Activated T-helper 1 cell treated with Interleukin-2 at 50 U/mL for 16 hours (primary cell): ENCODE measurements at regions not wholly inside any gene's neighbourhood (a gene's known extent, or its start where the extent isn't known, plus 50 kb on each side); places are given as distances from the start of the nearest gene placed in this dataset.
"Not testable (repeated sequence)": the region's sequence is repeated elsewhere in the genome, so short reads cannot be mapped to it uniquely, and the experiment has no call there.

Experiments
- DNase-seq: peaks from one replicate; pipeline ENCODE4 v3.0.0-alpha.2; 2020; ENCODE audit warnings: low read depth

DNA sequence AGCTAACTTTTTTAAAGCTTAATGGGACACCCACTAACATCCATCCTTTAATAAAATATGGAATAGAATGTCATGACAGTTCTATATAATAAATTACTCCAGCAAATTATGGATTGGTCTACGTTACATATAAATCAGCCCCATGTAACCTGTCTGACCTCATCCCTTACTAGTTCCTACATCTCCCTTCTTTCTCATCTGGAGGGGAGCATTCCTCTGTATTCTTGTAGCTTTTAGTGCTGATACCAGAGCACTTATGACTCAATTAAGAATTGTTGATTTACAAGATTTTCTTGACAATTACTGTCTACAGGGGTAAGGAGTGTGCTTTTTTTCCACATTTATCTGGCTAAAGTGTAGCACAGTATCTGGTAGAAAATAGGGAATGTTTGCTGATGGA lies 523.7 kb downstream of the FAM181B start:
- DNase-seq, result no peak

DNA sequence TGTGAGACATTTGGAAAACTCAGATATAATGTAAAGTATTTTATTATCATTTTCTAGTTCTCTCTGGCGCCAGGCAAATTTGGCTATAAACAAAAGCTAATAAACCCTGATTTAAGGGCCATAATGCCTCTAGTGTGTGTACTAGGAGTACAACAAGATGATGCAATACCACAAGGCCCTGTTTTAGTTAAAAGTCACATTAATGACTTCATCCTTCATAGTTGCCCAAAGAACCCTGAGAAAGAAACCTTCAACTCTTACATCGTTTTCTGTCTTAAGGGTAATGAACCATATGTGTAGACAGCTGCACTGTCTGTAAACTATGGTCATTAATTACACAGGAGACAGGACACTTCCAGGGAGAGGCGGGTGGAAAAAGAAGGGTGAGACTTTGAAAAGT lies 538.4 kb downstream of the FAM181B start:
- DNase-seq, result no peak

DNA sequence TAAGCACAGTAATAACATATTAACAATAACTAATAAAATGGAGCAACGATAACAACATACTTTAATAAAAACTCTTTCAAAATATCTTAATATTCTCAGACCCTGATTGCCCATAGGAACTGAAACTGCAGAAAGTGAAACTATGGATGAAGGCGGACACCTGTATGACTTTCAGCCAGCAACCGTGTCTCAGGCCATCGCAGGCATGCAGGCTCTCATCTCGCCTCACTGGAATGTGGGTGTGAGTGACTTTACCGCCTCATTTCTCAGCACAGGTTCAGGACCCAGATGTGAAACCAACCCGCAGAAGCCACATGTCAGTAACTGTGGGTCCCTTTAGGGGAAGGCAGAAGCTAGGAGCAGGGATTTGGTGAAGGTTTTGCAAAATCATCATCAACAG lies 539.1 kb downstream of the FAM181B start:
- DNase-seq, result no peak

DNA sequence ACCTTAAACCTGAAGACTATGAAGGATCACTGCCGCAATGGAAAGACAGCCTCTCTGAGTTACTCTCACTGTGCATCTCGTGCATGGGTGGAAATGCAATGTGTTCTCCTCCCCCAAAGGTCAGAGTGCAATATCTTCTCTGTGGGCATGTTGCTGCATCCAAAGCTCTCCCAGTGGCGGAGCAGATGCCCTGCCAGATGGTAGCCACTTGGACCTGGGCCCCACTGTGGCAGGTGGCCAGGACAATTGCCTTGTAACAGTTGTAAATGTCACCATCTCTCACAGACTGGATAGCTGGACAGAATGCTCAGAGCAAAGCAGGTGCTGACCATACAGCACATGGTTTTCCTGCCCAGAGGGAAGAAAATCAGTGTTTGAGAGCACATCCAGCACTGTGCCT lies 542.0 kb downstream of the FAM181B start:
- no peak for DNase-seq

DNA sequence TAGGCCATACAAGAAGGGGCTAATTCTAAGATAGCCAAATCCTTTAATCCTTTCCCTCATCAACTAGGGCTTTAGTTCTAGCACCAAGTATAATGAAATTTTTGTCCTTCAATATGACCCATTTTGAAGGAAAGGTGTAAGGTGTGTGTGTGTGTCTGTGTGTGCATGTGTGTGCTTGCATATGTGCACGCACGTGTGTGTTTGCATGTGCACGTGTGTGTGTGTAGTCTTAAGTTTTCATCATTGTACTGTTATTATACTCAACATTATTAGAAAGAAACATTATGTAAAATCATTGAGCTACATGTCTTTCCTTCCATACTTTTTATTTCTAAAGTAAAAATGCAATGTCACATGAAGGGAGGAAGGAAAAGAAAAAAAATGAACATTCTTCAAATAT lies 547.7 kb downstream of the FAM181B start:
- no peak for DNase-seq

DNA sequence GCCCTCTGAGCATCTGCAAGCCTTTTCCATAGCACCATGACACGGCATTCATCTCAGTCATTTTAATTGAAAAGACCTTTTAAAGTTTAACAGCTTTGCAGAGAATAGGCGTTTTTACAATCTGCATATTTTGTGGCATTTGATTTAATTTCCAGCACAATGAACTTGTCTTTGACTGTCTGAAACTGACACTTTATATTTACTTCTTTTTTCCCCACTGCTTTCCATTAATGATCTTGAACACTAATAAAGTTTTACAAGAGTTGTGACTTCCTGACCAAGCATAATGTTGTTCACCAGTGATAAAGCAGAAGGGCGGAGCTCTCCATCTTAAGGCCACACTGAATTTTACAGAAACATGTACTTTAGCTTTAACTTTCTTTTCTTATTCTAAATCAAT lies 548.7 kb downstream of the FAM181B start:
- no peak for DNase-seq

DNA sequence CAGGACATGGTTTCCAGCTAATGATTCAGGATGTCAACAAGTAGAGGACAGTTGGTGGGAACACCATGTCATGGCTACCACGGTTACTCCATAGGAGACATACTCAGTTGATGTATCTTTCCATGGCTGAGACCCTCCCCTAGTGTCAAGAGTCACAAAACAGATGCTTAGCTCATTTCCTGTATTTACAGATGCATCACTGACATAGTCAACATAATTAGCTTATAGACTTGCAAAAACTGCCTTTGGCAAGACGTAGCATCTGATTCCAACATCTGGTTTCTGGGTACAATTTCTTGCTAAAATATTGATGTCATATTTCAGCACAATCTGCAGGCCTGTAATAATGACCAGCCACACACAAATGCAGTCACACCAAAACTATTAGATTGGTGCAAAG lies 550.3 kb downstream of the FAM181B start:
- no peak for DNase-seq

DNA sequence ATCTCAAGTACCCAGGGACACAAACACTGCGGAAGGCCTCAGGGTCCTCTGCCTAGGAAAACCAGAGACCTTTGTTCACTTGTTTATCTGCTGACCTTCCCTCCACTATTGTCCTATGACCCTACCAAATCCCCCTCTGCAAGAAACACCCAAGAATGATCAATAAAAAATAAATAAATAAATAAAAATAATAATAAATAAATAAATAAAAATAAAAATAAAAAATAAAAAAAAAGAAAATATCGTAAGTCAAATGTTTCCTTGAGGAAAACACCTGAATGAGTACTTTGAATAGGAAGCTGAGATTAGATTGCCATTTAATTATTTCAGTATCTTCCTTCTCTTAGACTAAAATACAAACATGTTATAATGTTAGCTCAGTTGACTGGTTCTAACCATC lies 551.0 kb downstream of the FAM181B start:
- DNase-seq, result not testable (repeated sequence)

DNA sequence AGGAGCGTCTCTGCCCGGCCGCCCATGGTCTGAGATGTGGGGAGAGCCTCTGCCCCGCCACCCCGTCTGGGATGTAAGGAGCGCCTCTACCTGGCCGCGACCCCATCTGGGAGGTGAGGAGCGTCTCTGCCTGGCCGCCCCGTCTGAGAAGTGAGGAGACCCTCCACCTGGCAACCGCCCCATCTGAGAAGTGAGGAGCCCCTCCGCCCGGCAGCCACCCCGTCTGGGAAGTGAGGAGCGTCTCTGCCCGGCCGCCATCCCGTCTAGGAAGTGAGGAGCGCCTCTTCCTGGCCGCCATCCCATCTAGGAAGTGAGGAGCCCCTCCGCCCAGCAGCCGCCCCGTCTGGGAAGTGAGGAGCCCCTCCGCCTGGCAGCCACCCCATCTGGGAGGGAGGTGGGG lies 551.9 kb downstream of the FAM181B start:
- not testable (repeated sequence) for DNase-seq

DNA sequence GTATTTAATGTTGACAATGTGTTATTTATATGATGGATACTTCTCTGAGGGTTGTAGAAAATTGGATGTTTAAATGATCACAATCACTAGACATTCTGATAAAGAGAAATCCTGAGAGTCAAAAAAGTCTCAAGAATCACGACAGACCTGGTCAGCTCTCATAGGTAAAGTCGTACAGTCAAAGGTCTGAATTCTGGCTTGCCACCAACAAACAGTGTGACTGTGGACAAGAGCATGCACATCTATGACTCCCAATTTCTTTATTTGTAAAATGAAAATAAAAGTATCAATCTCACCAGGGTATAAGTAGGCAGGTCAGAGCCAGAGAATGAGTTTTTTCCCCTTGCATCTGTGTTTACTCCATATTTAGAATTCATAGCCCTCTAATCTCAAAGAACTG lies 556.7 kb downstream of the FAM181B start:
- DNase-seq, result no peak

DNA sequence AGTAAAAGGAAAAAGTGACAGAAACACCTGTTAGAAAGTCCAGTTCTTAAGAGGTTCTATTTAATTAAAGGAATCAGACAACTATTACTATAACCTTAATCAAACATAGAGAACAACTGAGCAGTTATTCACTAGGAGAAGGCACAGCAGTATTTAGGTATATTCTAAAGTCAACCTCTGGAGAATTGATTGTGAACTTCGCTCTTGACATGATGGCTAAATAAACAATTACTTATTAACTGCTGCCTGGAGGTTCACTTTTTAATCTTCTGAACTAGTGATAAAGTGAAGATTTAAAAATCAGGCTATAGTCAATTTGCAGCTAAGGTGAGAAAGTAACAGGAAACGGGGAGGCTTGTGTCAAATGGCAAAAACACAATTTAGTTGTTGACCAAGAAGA lies 557.3 kb downstream of the FAM181B start:
- DNase-seq, result no peak

DNA sequence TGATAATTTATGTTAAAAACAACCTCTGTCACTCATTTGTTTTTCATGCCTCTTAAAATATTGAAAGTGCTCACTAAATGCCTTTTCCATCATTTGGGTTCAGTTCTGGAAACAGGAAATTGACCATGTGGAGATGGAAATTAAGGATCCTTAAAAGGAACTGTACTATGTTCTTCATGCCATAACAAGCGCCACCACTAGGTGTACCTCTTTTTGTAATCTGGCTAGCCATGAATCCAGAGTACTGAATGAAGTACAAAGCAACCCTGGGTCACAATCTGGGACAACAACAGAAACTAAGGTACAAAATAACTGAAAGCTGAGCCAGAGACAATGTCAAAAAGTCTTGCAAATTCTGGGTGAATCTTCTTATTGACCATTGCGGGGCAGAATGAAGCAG lies 559.1 kb downstream of the FAM181B start:
- no peak for DNase-seq

DNA sequence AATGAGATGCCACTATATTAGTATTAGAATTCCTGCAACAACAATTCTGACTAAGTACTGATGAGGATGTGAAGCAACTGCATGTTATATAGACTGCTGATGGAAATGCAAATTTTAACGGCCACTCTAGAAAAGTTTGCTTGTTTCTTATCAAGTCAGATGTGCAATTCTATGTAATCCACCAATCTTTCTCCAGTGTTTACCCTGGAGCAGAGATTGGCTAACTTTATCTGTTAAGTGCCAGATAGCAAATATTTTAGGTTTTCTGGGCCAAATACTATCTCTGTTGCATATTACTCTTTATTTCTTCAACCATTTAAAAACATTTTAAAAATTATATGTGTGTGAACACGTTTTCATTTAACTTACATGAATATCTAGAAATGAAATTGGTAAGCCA lies 586.9 kb downstream of the FAM181B start:
- DNase-seq, result no peak

DNA sequence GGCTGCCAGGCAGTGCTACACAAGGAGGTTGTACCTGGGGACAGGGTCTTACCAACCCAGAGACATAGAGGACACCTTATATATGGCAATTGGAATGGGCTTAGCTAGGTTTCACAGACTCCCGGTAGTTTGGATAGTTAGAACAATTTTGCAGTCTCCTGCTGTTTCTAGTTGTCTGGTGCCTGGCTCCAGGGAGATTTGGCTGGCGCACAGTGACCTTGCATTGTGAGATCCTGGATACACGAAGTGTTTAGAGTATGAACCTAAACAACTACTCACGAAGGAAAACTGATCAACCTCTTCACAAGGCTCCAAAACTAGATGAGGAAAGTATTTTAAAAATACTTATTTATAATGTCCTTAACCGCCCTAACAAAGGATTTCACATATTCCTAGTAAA lies 614.7 kb downstream of the FAM181B start:
- DNase-seq, result no peak

DNA sequence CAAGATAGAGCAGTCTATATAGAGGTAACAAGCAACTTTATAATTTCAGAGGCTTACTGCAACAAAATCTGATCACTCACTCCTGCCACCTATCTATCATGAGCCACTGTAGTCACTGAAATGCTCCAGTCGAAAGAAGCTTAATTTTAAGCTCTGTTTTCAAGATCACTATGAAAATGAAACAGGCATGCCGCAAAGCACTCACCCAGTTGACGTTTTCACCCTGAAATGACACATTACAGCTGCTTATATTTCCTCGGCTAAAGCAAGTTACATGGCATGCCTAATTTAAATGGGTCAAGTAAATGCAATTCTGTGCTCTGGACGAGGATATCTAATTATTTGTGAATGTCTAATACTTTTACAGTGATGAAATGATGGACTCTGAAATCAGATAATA lies 616.3 kb downstream of the FAM181B start:
- no peak for DNase-seq

DNA sequence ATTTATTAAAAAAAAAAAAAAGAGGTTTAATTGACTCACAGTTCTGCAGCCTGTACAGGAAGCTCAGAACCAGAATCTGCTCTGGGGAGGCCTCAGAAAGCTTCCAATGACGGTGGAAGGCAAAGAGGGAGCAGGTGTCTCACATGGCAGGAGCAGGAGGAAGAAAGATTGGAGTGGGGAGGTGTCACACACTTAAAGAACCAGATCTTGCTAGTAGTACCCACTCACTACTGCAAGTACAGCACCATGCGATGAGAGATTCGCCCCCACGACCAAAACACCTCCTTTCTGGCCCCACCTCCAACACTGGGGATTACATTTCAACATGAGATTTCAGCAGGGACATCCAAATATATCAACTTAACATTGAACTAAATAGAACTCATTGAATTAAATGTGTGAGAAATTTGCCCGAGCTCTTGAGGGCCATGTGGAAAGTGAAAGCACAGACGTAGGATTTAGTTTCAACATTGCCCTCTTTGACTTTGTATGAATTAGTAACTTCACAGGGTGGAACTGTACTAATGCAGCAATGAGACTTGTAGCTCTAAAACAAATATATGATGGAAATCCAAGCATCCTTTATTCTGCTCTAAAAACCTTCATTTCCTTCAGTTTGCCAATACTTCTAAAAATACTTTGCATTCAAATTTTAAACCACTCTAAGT lies 628.2 kb downstream of the FAM181B start:
- no peak for DNase-seq

DNA sequence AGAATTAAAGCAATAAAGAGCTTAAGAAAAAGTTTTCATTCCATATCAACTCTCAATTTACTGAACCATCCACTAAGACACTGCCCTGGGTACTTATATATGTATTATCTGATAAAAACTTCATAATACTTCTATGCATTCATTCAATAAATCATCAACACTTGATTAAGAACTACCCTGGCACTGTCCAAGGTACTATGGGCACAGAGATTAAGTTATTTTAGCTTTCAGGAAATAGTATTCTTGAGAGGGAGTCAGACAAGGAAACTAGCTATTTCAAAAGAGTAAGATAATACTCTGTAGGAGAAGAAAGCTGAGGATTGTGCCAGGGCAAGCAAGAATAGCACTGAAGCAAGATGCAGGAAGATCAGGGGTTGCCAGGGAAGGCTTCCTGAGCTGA lies 640.8 kb downstream of the FAM181B start:
- DNase-seq, result no peak

DNA sequence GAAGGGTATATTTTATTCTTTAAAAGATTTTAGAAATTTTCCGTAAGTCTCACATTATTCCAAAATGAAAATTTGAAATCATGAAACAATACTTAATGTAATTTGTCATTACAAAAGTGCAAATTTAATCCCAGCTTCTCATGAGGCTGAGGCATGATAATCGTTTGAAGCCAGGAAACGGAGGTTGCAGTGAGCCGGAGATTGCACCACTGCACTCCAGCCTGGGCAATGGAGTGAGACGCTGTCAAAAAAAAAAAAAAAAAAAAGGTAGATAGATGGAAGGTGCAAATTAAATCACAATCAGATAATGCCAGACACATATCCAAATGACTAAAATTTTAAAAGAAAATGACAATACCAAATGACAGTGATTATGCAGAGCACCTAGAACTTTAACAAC lies 644.2 kb downstream of the FAM181B start:
- DNase-seq, result no peak

DNA sequence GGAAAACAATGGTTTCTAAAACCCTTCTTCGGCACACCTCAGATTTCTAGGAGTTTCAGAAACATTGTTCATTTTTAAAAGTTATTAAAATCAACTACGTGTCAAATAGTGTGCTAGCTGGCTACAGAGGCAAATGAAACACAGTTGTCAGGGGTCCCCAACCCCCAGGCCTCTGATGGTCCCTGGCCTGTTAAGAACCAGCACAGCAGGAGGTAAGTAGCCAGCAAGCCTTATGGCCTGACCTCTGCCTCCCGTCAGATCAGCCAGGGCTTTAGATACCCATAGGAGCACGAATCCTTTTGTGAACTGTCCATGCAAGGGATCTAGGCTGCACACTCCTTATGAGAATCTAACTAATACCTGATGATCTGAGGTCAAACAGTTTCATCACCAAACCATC lies 648.2 kb downstream of the FAM181B start:
- DNase-seq, result no peak

DNA sequence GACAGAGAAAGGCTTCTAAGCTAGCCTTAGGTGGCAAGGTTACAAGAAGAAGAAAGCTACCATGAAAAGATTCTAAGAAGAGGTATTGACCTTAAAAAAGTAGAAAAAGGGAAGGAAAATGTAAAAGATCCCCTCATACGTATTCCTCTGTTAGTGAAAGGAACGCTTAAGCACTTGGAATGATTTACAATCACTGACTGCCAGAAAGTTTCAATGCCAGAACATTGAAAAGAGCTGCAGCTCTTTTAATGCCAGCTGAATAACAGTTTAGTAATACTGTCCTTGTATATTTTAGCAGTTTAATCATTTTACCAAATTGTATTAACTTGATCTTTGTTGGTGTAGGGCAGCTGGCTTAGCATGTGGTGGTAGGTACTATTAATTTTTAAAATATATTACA lies 650.7 kb downstream of the FAM181B start:
- no peak for DNase-seq

DNA sequence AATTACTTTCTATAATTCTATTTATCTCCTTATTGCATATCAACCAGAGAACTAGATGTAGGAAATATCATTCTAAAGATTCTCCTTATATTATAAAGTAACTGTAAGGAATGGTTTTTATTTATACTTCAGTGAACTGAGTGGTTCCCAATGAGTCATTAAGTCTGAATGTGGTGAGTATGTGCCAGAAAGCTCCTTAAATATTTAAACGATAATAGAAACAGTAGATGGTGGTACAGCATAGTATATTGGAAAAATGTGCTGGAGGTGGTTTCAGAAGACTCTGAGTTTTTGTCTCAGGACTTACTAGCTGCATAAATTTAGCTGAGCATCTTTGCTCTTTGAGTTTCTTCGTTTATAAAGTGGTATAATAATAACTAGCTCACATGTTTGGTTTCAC lies 653.5 kb downstream of the FAM181B start:
- no peak for DNase-seq

DNA sequence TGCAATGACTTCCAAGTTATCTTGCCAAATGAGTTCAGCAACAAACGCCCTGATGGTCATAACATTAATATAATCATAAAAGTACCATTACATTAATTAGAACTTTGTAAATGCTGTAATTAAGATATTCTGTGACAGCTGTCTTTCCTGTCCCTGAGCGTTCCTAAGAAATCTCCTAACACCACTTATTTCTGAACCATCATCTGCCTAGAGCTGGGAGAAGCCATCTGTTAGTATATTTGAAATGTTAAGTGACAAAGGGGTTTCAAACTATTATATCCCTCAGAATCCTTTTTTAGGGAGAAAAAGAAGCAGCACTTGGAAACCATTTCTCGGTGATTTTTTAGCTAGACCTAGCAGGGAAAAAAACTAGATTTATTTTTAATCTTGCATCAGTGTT lies 657.5 kb downstream of the FAM181B start:
- no peak for DNase-seq

DNA sequence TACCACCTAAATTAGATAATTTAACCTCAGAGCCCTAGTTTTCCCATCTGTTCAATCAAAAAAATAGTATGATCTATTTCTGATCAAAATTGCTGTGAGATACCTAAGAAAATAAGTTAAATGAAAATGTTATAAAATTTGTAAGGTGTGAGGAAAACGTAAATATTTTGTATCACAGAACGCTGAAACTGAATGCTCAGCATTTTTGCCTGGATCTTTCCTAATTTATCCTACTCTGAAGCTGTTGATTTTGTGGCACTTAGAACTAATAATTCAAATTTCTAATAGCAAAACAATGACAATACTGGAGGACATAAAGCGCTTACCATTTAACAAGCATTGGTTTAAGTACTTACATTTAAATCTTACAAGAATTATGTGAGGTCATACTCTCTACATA lies 674.2 kb downstream of the FAM181B start:
- no peak for DNase-seq

DNA sequence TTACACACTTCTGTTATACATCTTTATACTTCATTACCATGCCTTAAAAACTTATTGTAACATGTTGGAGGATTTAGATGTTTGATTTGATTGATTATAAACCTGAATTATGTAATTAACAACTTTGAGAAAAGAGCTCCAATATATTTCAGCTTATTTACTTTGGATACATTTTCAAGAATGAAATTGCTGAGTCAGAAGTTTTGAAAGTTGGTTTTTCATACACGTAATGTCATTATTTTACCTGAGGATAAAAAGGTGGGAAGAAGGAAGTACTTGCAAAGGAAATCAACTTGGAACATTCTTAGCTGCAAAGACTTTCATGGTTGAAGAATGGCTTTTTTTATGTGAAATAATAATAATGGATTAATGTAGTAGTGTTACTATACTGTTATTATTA lies 677.2 kb downstream of the FAM181B start:
- DNase-seq, result no peak

DNA sequence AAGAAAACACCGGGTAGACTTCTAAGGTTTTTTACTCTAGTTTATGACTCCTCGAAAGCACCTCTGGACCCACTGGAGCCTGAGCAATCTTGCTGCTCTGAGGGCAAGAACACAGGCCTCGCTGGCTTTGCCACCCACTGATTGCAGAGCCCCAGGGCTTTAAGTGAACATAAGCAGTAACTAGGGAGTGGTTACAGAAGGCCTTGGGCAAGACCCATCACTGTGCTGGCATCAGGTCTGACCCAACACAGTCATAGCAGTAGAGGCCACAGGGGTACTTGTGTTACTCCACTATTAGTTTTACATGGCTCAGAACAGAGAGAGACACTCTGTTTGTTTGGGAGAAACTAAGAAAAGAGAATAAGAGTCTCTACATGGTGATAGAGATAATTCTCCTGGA lies 684.5 kb downstream of the FAM181B start:
- no peak for DNase-seq
